GM23338 (cell line): ENCODE measurements at regions not wholly inside any gene's neighbourhood (a gene's known extent, or its start where the extent isn't known, plus 50 kb on each side); places are given as distances from the start of the nearest gene placed in this dataset.

Experiments
- EZH2 ChIP-seq: fragments of 200-600 bp; sonication (generic); IDR thresholded peaks from one replicate; pipeline ENCODE4 v1.8.0; 2017; ENCODE audit warnings: antibody characterized with exemption, mild to moderate bottlenecking, low read depth; ENCODE audit not compliant: unreplicated experiment
- EZH2phosphoT487 ChIP-seq: fragments of 200-600 bp; sonication (generic); IDR thresholded peaks from one replicate; pipeline ENCODE4 v1.8.1; 2018; ENCODE audit warnings: antibody characterized with exemption; ENCODE audit not compliant: unreplicated experiment
- JUNB ChIP-seq: IDR thresholded peaks from one replicate; pipeline ENCODE4 v1.6.1; 2016; ENCODE audit warnings: antibody characterized with exemption; ENCODE audit not compliant: unreplicated experiment
- POLR2AphosphoS5 ChIP-seq: IDR thresholded peaks from 2 replicates; pipeline ENCODE4 v1.6.1; 2016; ENCODE audit warnings: antibody characterized with exemption, low read depth
- STAT1 ChIP-seq: IDR thresholded peaks from one replicate; pipeline ENCODE4 v1.6.1; 2016; ENCODE audit warnings: antibody characterized with exemption; ENCODE audit not compliant: unreplicated experiment
- ZNF114 ChIP-seq: fragments of 250-450 bp; sonication (Bioruptor Pico); IDR thresholded peaks from 2 replicates; pipeline ENCODE4 v1.5.0; 2020; ENCODE audit warnings: mild to moderate bottlenecking, moderate library complexity
- TF ChIP-seq, protein P1 (sequence below), 2 experiments: fragments of 200-600 bp in 1 of 2; sonication (generic) in 1 of 2; conservative IDR thresholded peaks; 2 replicates each; pipeline versions ENCODE4 v1.5.1 to v1.6.1; 2016 to 2017; ENCODE audit warnings: antibody characterized with exemption in 2 of 2, low read depth in 2 of 2, mild to moderate bottlenecking in 2 of 2, moderate library complexity in 1 of 2
- TF ChIP-seq, protein P2 (sequence below): IDR thresholded peaks from one replicate; pipeline ENCODE4 v1.6.1; 2018; ENCODE audit warnings: antibody characterized with exemption; ENCODE audit not compliant: unreplicated experiment
- TF ChIP-seq, protein P3 (sequence below): IDR thresholded peaks from 2 replicates; pipeline ENCODE4 v1.6.1; 2016; ENCODE audit warnings: antibody characterized with exemption

DNA sequence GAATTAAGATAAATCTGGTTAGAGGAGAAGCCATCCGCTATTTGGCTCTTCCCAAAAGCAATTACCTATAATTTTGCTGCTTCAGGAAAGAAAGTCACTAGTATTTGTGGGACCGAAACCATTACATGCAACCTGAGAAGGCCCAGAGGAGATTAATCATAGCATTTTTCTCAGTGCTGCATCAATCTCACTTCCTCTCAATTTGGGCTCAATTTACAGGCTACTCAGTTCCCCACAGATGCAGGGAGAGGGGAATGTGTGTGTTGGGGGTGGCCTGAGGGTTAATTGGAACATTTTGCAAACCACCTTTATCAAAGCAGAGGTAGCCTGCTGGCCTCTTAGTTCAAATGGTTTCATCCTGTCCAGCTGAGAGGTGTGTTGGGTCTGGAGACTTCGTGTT lies 394.7 kb upstream of the ASIC2 start:
- TF ChIP-seq EZH2 (no peak), EZH2phosphoT487 (no peak), JUNB (no peak), POLR2AphosphoS5 (no peak), STAT1 (no peak), ZNF114 (no peak)
- TF ChIP-seq, protein P1, sequence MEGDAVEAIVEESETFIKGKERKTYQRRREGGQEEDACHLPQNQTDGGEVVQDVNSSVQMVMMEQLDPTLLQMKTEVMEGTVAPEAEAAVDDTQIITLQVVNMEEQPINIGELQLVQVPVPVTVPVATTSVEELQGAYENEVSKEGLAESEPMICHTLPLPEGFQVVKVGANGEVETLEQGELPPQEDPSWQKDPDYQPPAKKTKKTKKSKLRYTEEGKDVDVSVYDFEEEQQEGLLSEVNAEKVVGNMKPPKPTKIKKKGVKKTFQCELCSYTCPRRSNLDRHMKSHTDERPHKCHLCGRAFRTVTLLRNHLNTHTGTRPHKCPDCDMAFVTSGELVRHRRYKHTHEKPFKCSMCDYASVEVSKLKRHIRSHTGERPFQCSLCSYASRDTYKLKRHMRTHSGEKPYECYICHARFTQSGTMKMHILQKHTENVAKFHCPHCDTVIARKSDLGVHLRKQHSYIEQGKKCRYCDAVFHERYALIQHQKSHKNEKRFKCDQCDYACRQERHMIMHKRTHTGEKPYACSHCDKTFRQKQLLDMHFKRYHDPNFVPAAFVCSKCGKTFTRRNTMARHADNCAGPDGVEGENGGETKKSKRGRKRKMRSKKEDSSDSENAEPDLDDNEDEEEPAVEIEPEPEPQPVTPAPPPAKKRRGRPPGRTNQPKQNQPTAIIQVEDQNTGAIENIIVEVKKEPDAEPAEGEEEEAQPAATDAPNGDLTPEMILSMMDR (conservative IDR thresholded peaks at IDR 0.05; ENCODE audit: low read depth in 2 of 2) = no peak
- TF ChIP-seq, protein P2, sequence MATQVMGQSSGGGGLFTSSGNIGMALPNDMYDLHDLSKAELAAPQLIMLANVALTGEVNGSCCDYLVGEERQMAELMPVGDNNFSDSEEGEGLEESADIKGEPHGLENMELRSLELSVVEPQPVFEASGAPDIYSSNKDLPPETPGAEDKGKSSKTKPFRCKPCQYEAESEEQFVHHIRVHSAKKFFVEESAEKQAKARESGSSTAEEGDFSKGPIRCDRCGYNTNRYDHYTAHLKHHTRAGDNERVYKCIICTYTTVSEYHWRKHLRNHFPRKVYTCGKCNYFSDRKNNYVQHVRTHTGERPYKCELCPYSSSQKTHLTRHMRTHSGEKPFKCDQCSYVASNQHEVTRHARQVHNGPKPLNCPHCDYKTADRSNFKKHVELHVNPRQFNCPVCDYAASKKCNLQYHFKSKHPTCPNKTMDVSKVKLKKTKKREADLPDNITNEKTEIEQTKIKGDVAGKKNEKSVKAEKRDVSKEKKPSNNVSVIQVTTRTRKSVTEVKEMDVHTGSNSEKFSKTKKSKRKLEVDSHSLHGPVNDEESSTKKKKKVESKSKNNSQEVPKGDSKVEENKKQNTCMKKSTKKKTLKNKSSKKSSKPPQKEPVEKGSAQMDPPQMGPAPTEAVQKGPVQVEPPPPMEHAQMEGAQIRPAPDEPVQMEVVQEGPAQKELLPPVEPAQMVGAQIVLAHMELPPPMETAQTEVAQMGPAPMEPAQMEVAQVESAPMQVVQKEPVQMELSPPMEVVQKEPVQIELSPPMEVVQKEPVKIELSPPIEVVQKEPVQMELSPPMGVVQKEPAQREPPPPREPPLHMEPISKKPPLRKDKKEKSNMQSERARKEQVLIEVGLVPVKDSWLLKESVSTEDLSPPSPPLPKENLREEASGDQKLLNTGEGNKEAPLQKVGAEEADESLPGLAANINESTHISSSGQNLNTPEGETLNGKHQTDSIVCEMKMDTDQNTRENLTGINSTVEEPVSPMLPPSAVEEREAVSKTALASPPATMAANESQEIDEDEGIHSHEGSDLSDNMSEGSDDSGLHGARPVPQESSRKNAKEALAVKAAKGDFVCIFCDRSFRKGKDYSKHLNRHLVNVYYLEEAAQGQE = no peak
- TF ChIP-seq, protein P3, sequence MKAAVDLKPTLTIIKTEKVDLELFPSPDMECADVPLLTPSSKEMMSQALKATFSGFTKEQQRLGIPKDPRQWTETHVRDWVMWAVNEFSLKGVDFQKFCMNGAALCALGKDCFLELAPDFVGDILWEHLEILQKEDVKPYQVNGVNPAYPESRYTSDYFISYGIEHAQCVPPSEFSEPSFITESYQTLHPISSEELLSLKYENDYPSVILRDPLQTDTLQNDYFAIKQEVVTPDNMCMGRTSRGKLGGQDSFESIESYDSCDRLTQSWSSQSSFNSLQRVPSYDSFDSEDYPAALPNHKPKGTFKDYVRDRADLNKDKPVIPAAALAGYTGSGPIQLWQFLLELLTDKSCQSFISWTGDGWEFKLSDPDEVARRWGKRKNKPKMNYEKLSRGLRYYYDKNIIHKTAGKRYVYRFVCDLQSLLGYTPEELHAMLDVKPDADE = no peak
